HAP-1 (cell line): ENCODE measurements at regions not wholly inside any gene's neighbourhood (a gene's known extent, or its start where the extent isn't known, plus 50 kb on each side); places are given as distances from the start of the nearest gene placed in this dataset.
"Not testable (repeated sequence)": the region's sequence is repeated elsewhere in the genome, so short reads cannot be mapped to it uniquely, and the experiment has no call there.

ENCODE experiments used
- DNase-seq, 2 experiments: peaks; one replicate each; pipeline ENCODE4 v3.0.0-alpha.2; 2016 to 2020; ENCODE audit warnings: low spot score in 2 of 2
- H3K27me3 ChIP-seq: fragments of 250-450 bp; sonication (Bioruptor Pico); 2 replicates; pipeline ENCODE4 v1.5.1; 2020; ENCODE audit warnings: low read depth, mild to moderate bottlenecking, moderate library complexity
- H3K36me3 ChIP-seq: fragments of 250-450 bp; sonication (Bioruptor Pico); replicated peaks from 2 replicates; pipeline ENCODE4 v1.5.1; 2020; ENCODE audit warnings: mild to moderate bottlenecking
- H3K4me1 ChIP-seq: fragments of 250-450 bp; sonication (Bioruptor Pico); 2 replicates; pipeline ENCODE4 v1.5.1; 2020; ENCODE audit warnings: mild to moderate bottlenecking
- H3K4me3 ChIP-seq: fragments of 250-450 bp; sonication (Bioruptor Pico); 2 replicates; pipeline ENCODE4 v1.5.1; 2020; ENCODE audit warnings: mild to moderate bottlenecking, moderate library complexity
- H3K9me3 ChIP-seq: fragments of 250-450 bp; sonication (Bioruptor Pico); 2 replicates; pipeline ENCODE4 v1.5.1; 2020; ENCODE audit warnings: mild to moderate bottlenecking, moderate library complexity
- in situ Hi-C: fragments of 300-500 bp; cut with MboI; formaldehyde crosslinking; loops from 3 replicates; pipeline ENCODE4 v1.14.3; 2020; ENCODE audit warnings: low sequenced_read_pairs, inconsistent platforms, mixed read lengths

GRCh38 chrX:45992402-45993123 lies 552.7 kb downstream of the ZNF674 start:
- Histone ChIP-seq H3K36me3 (no peaks in the 10 kb centered on the region), H3K9me3 (no peaks in the 10 kb centered on the region), H3K27me3 (no peaks in the 10 kb centered on the region), H3K4me1 (no peaks in the 10 kb centered on the region), H3K4me3 (no peak overlapping the region)
- in situ Hi-C loops: no loop called here
- no peak for DNase-seq

- in situ Hi-C loops: no loop called here
- no peaks in the 10 kb centered on the region; the same call in 1 of the 2 replicates for H3K36me3 ChIP-seq
These were observed 558.2 kb downstream of the ZNF674 start for GRCh38 chrX:45986971-45987370.

GRCh38 chrX:45986081-45986480 lies 559.1 kb downstream of the ZNF674 start:
- Histone ChIP-seq H3K36me3 (no peaks in the 10 kb centered on the region; the same call in 1 of the 2 replicates), H3K9me3 (no peaks in the 10 kb centered on the region), H3K27me3 (no peaks in the 10 kb centered on the region), H3K4me1 (peaks cover under 1% of the 10 kb centered on the region; the same call in 1 of the 2 replicates), H3K4me3 (no peak overlapping the region)
- in situ Hi-C loops: no loop called here
- no peak for DNase-seq

More at GRCh38 chrX:45986971-45987370, 558.2 kb downstream of the ZNF674 start:
- Histone ChIP-seq H3K4me1 (no peaks in the 10 kb centered on the region), H3K4me3 (no peak overlapping the region), H3K27me3 (no peaks in the 10 kb centered on the region), H3K9me3 (no peaks in the 10 kb centered on the region)
- DNase-seq: no peak

- not testable (repeated sequence) for DNase-seq, H3K4me3 ChIP-seq
These were observed 562.1 kb downstream of the ZNF674 start for GRCh38 chrX:45982958-45983727.

GRCh38 chrX:45980726-45981125 lies 564.5 kb downstream of the ZNF674 start:
- Histone ChIP-seq H3K9me3 (no peaks in the 10 kb centered on the region), H3K4me3 (no peak overlapping the region), H3K36me3 (no peaks in the 10 kb centered on the region; the same call in 1 of the 2 replicates), H3K4me1 (peaks cover 7% of the 10 kb centered on the region), H3K27me3 (no peaks in the 10 kb centered on the region)
- in situ Hi-C loops: no loop called here
- DNase-seq: peak; percentile 36 to 63

More at GRCh38 chrX:45982958-45983727, 562.1 kb downstream of the ZNF674 start:
- in situ Hi-C loops, H3K9me3 ChIP-seq, H3K27me3 ChIP-seq, H3K4me1 ChIP-seq, H3K36me3 ChIP-seq: not testable (repeated sequence)

GRCh38 chrX:45975633-45976032 lies 569.6 kb downstream of the ZNF674 start:
- in situ Hi-C loops: no loop called here
- Histone ChIP-seq H3K9me3 (no peaks in the 10 kb centered on the region), H3K27me3 (no peaks in the 10 kb centered on the region), H3K4me1 (peaks cover 12% of the 10 kb centered on the region), H3K4me3 (no peak overlapping the region), H3K36me3 (no peaks in the 10 kb centered on the region)
- no peak for DNase-seq

GRCh38 chrX:45972636-45973035 lies 572.6 kb downstream of the ZNF674 start:
- no peaks in the 10 kb centered on the region for H3K9me3 ChIP-seq
- no peak overlapping the region for H3K4me3 ChIP-seq
- no peaks in the 10 kb centered on the region for H3K27me3 ChIP-seq
- H3K36me3 ChIP-seq: no peaks in the 10 kb centered on the region
- H3K4me1 ChIP-seq: peaks cover 8% of the 10 kb centered on the region
- in situ Hi-C loops: no loop called here
- DNase-seq: peak in 1 of 2 experiments; percentile 27

- Histone ChIP-seq H3K4me1 (no peaks in the 10 kb centered on the region), H3K4me3 (no peak overlapping the region), H3K9me3 (no peaks in the 10 kb centered on the region; the same call in 1 of the 2 replicates), H3K27me3 (no peaks in the 10 kb centered on the region), H3K36me3 (no peaks in the 10 kb centered on the region)
- no peak for DNase-seq
- in situ Hi-C loops: no loop called here
These were observed 585.7 kb downstream of the ZNF674 start for GRCh38 chrX:45959567-45959966.

- no peaks in the 10 kb centered on the region for H3K4me1 ChIP-seq
- no peaks in the 10 kb centered on the region for H3K36me3 ChIP-seq
- in situ Hi-C loops: no loop called here
- H3K27me3 ChIP-seq: no peaks in the 10 kb centered on the region
- DNase-seq: no peak
- H3K4me3 ChIP-seq: no peak overlapping the region
- H3K9me3 ChIP-seq: no peaks in the 10 kb centered on the region
These were observed 588.9 kb downstream of the ZNF674 start for GRCh38 chrX:45956191-45956870.

- Histone ChIP-seq H3K4me3 (no peak overlapping the region), H3K27me3 (no peaks in the 10 kb centered on the region), H3K36me3 (no peaks in the 10 kb centered on the region), H3K4me1 (no peaks in the 10 kb centered on the region), H3K9me3 (no peaks in the 10 kb centered on the region)
- in situ Hi-C loops: no loop called here
- no peak for DNase-seq
These were observed 589.6 kb downstream of the ZNF674 start for GRCh38 chrX:45955661-45956060.

- H3K36me3 ChIP-seq: no peaks in the 10 kb centered on the region
- in situ Hi-C loops: no loop called here
- H3K27me3 ChIP-seq: no peaks in the 10 kb centered on the region
- H3K4me1 ChIP-seq: no peaks in the 10 kb centered on the region
- DNase-seq: no peak
- no peak overlapping the region for H3K4me3 ChIP-seq
- H3K9me3 ChIP-seq: no peaks in the 10 kb centered on the region
These were observed 591.2 kb downstream of the ZNF674 start for GRCh38 chrX:45954026-45954425.

GRCh38 chrX:45952030-45952429 lies 593.2 kb downstream of the ZNF674 start:
- no peaks in the 10 kb centered on the region for H3K4me1 ChIP-seq
- peak in 1 of 2 experiments; percentile 10 for DNase-seq
- in situ Hi-C loops: no loop called here
- H3K9me3 ChIP-seq: no peaks in the 10 kb centered on the region
- no peak overlapping the region for H3K4me3 ChIP-seq
- no peaks in the 10 kb centered on the region for H3K27me3 ChIP-seq
- no peaks in the 10 kb centered on the region for H3K36me3 ChIP-seq

GRCh38 chrX:45935408-45935807 lies 609.8 kb downstream of the ZNF674 start:
- H3K36me3 ChIP-seq: no peaks in the 10 kb centered on the region
- DNase-seq: no peak
- in situ Hi-C loops: no loop called here
- H3K4me1 ChIP-seq: no peaks in the 10 kb centered on the region
- no peak overlapping the region for H3K4me3 ChIP-seq
- H3K9me3 ChIP-seq: no peaks in the 10 kb centered on the region
- no peaks in the 10 kb centered on the region for H3K27me3 ChIP-seq

- Histone ChIP-seq H3K9me3 (no peaks in the 10 kb centered on the region), H3K36me3 (no peaks in the 10 kb centered on the region)
- DNase-seq: peak; percentile 50 to 84
These were observed 632.9 kb downstream of the ZNF674 start for GRCh38 chrX:45912316-45912715.

More at GRCh38 chrX:45912316-45912715, 632.9 kb downstream of the ZNF674 start:
- Histone ChIP-seq H3K4me3 (no peak overlapping the region), H3K27me3 (no peaks in the 10 kb centered on the region), H3K4me1 (peaks cover 41% of the 10 kb centered on the region)
- in situ Hi-C loops: no loop called here
